ENCODE measurements at regions not wholly inside any gene's neighbourhood (a gene's known extent, or its start where the extent isn't known, plus 50 kb on each side); places are given as distances from the start of the nearest gene placed in this dataset.

DNA sequence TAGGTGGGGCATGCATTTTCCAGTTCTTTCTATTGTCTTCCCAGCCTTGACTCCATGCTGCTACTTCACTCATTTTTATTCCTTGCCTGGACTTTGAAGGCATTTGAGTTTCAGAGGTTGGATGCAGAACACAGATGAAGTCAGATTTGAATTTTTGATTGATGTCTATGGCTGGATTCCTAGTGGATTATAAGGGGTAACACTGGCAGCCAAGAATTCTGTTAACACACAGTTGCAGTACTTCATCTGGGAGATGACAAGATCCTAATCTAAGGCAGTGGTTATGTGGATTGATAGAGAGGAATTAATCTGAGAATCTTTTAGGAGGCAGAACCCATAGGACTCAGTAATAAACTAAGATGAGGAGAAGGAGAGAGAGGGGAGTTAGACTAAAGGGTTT, 439.0 kb upstream of the USP24 start:
- Histone ChIP-seq H2BK12ac (ENCODE audit: low read depth, low read length) (no peak overlapping the region), H2AFZ (ENCODE audit: low read length) (no peak overlapping the region), H3K4me1 (replicated peaks in 1 of 4; ENCODE audit: control insufficient read depth in 3 of 4, insufficient read depth in 4 of 4, low read length in 3 of 4) (peaks cover 0 to 4% (median 2%) of the 10 kb centered on the region in 4 experiments; a peak in 4 of 7 replicates), H3K18ac (ENCODE audit: extremely low read depth, low read length) (no peak overlapping the region), H3K79me2 (ENCODE audit: control insufficient read depth in 1 of 2, insufficient read depth in 2 of 2, low read length in 2 of 2) (no peaks in the 10 kb centered on the region), H3K14ac (ENCODE audit: insufficient read length) (no peak overlapping the region), H2BK120ac (replicated peaks; ENCODE audit: low read depth, low read length) (no peak overlapping the region), H2BK15ac (ENCODE audit: low read length) (no peak overlapping the region), H4K91ac (replicated peaks; ENCODE audit: insufficient read length, low read length) (no peak overlapping the region), H4K8ac (ENCODE audit: extremely low read depth, insufficient read depth, low read length) (no peak overlapping the region), H2AK5ac (ENCODE audit: low read depth, low read length) (no peak overlapping the region), H3K27ac (ENCODE audit: low read depth, low read length) (no peak overlapping the region), H3K4me2 (ENCODE audit: insufficient read depth in 1 of 2, low read depth in 2 of 2, low read length in 2 of 2) (no peak overlapping the region), H3K23ac (ENCODE audit: insufficient read length) (no peak overlapping the region), H3K36me3 (ENCODE audit: control insufficient read depth in 2 of 4, insufficient read depth in 4 of 4, low read length in 3 of 4) (no peaks in the 10 kb centered on the region), H3K23me2 (ENCODE audit: low read depth, low read length) (no peaks in the 10 kb centered on the region), H4K5ac (ENCODE audit: insufficient read length, low read depth, low read length) (no peak overlapping the region), H2BK20ac (ENCODE audit: low read length) (no peak overlapping the region), H3K9ac (replicated peaks in 1 of 4; ENCODE audit: extremely low read depth in 1 of 4, low read depth in 3 of 4, low read length in 3 of 4) (no peak overlapping the region), H3K56ac (replicated peaks; ENCODE audit: insufficient read length, low read depth, low read length) (no peak overlapping the region), H3K4ac (replicated peaks; ENCODE audit: insufficient read length, low read depth, low read length) (no peak overlapping the region), H3K79me1 (ENCODE audit: low read depth, low read length) (no peaks in the 10 kb centered on the region), H3K4me3 (ENCODE audit: extremely low read depth in 1 of 4, insufficient read depth in 2 of 4, low read depth in 3 of 4, low read length in 4 of 4) (no peak overlapping the region), H2BK5ac (ENCODE audit: low read depth, low read length) (no peak overlapping the region), H3K27me3 (replicated peaks in 1 of 4; ENCODE audit: control insufficient read depth in 3 of 4, extremely low read depth in 1 of 4, insufficient read depth in 3 of 4, low read length in 3 of 4) (no peaks in the 10 kb centered on the region), H4K20me1 (replicated peaks in 1 of 2; ENCODE audit: control insufficient read depth in 1 of 2, insufficient read depth in 2 of 2, low read length in 2 of 2) (no peaks in the 10 kb centered on the region), H3K9me3 (ENCODE audit: insufficient read depth in 2 of 2, low read depth in 1 of 2, low read length in 1 of 2) (no peaks in the 10 kb centered on the region)
- TF ChIP-seq BCL11A (IDR thresholded peaks at IDR 0.05; ENCODE audit: low read depth in 2 of 2, low read length in 2 of 2) (no peak), NANOG (IDR thresholded peaks at IDR 0.05; ENCODE audit: insufficient read depth, low read depth, low read length, poor library complexity, severe bottlenecking) (no peak)
- TF ChIP-seq, protein P1, sequence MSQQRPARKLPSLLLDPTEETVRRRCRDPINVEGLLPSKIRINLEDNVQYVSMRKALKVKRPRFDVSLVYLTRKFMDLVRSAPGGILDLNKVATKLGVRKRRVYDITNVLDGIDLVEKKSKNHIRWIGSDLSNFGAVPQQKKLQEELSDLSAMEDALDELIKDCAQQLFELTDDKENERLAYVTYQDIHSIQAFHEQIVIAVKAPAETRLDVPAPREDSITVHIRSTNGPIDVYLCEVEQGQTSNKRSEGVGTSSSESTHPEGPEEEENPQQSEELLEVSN (IDR thresholded peaks at IDR 0.05) = no peak
- no peak for DNase-seq (ENCODE audit: low read depth in 1 of 2, low spot score in 2 of 2)
- CTCF ChIA-PET (ENCODE audit: partially characterized antibody) = no interaction called here
- POLR2A ChIA-PET (ENCODE audit: partially characterized antibody) = no interaction called here
- no peak for FAIRE-seq
